T47D (cell line): ENCODE measurements at regions not wholly inside any gene's neighbourhood (a gene's known extent, or its start where the extent isn't known, plus 50 kb on each side); places are given as distances from the start of the nearest gene placed in this dataset.

ENCODE experiments used
- DNase-seq, 2 experiments: peaks; one replicate each; pipeline versions ENCODE4 v3.0.0 to v3.0.0-alpha.2; 2011 to 2012; ENCODE audit warnings: low read depth in 1 of 2, low spot score in 1 of 2
- JUND ChIP-seq: IDR thresholded peaks from 2 replicates; pipeline ENCODE4 v1.6.1; 2012; ENCODE audit warnings: low read depth
- in situ Hi-C: cut with HindIII; loops from 2 replicates; pipeline ENCODE4 v1.10.0; 2016; ENCODE audit warnings: low sequenced_read_pairs, low pct_unique_long_range_greater_than_20kb

- in situ Hi-C loops = no loop called here
Measured at GRCh38 chr5:6862306-6862705, 149.1 kb downstream of the TENT4A start.

GRCh38 chr5:6867712-6868111 lies 154.5 kb downstream of the TENT4A start:
- no peak for DNase-seq
- TF ChIP-seq JUND = no peak
- in situ Hi-C loops = no loop called here

More at GRCh38 chr5:6862306-6862705, 149.1 kb downstream of the TENT4A start:
- no peak for TF ChIP-seq JUND
- no peak for DNase-seq

GRCh38 chr5:6868171-6868570 lies 154.9 kb downstream of the TENT4A start:
- in situ Hi-C loops = no loop called here
- TF ChIP-seq JUND = no peak
- DNase-seq = no peak

DNA sequence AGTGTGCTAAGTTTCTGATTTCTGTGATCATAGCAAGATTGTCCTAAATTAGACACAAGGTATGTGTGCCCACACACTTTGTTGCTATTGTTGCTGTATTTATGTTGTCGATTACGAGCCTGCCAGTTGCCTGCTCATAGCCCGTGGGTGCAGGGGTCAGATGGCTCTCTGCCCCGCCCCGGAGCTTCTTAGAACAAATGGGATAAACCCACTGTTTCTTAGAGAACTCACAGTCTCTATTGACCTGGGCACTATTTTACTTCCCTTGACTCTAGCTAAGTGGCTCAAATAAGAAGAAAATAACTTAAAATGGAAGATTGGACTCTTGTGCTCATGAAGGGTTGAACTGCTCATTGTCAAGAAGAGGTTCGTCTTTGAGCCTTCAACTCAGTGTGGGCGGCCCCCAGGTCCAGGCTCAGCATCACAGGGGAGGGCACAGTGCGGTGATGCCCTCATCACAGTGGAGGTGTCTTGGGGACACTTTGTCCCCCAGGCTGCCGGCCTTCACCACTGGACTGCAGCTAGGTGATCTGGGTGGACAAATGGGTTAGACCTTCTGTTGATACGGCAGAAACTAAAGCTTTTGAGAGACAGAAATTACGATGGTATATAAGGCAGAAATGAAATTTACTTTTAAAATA lies 155.5 kb downstream of the TENT4A start:
- in situ Hi-C loops = no loop called here
- TF ChIP-seq JUND = no peak
- no peak for DNase-seq

DNA sequence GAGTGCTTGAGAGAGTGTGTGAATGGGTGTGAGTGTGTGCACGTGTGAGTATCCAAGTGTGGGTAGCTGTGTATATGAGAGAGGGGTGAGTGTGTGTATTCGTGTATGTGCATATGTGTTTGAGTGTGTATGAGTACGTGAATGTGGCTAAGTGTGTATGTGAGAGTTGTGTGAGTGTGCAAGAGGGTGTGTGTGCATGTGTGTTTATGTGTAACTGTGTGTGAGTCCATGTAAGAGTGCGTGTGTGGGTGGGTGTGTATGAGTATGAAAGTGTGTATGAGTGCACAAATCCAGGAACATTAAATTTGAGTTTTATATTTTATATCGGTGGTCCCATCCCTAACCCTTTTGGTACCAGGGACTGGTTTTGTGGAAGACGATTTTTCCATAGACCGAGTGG lies 156.4 kb downstream of the TENT4A start:
- no peak for DNase-seq
- in situ Hi-C loops = no loop called here
- TF ChIP-seq JUND = no peak

DNA sequence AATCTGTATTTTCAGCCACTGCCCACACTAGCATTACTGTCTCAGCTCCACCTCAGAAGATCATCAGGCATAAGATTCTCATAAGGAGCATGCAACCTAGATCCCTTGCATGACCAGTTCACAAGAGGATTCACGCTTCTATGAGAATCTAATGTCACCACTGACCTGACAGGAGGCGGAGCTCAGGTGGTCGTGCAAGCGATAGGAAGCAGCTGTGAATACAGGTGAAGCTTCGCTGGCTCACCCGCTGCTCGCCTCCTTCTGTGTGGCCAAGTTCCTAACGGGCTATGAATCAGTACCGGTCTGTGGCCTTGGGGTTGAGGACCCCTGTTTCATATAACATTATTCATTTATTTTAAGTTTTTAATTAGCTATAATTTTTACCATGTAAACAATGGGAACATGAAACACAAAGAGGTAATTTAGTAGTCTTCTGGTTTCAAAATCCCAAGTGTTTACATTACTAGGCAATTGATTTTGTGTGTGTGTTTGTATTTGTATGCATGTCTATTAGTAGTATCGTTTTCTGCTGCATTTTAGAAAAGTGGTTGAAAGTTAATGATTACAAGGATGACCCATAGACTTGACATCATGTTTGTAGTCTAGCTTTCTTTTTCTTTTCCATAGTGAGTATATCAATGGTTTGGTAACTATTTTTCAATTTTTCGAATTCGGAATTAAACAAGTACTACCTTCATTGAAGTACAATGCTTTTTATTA lies 159.4 kb downstream of the TENT4A start:
- no peak for DNase-seq
- in situ Hi-C loops = no loop called here
- TF ChIP-seq JUND = no peak

GRCh38 chr5:6873359-6873758 lies 160.1 kb downstream of the TENT4A start:
- in situ Hi-C loops = no loop called here
- TF ChIP-seq JUND = no peak
- DNase-seq = no peak

GRCh38 chr5:6875376-6875775 lies 162.1 kb downstream of the TENT4A start:
- no peak for DNase-seq
- no peak for TF ChIP-seq JUND
- in situ Hi-C loops = no loop called here

DNA sequence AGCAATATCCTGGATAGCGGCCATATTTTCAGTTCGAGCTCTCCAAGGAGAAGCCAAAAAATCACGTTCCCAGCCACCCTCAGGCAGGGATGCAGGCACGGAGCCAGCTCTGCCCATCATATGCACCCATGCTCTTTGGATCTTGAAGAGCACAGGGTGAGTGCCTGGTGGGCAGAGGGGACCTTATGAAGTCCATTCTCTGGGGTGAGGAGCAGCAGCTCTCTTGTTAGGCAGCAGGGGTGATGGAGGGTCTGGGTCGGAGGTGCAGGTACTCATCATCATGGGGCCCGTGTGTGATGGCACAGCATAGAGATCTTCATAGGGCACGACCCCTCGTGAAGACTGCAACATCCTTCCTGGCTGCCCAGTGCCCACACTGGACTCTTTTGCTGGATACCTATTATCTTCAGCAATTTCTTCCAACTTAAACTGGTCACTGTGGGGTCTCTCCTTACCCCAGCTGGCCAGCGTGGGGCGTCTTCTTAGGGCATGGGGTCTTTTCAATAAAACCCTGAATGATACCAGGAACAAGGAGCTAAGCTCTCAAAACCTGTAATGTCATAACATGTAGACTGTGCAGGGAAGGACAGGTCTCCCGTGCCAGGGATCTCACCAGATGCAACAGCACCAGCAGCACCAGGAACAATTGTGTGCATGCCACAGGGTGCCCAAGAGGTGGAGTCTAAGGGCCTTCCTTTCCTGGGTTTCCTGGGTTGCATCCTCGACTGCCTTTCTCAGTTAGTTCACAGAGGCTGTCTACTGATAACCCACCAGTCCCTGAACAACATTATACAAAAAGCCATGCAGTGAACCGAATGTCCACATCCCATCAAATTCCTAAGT lies 165.0 kb downstream of the TENT4A start:
- no peak for DNase-seq
- in situ Hi-C loops = no loop called here
- TF ChIP-seq JUND = no peak

- in situ Hi-C loops = no loop called here
- TF ChIP-seq JUND = no peak
- no peak for DNase-seq
Measured at GRCh38 chr5:6885581-6885980, 172.3 kb downstream of the TENT4A start.

DNA sequence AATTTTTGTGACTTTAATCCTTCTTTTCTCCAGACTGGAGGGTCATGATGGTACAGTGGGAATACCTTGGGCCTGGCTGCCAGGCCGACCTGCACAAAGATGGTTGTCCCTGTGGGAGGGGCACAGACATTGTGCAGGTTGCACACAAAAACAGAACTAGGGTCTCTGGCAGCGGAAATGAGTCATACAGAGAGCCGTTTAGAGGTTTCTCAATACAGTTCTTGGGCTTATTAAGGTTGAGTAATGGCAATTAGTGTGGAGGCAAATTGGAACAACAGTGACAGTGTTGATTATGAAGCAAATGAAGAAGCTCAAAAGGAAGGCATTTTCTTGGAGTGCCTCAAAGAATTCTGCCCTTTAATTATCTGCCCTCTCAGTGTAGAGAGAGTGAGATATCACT lies 173.6 kb downstream of the TENT4A start:
- DNase-seq = no peak
- TF ChIP-seq JUND = no peak
- in situ Hi-C loops = no loop called here

- in situ Hi-C loops = no loop called here
- DNase-seq = no peak
- TF ChIP-seq JUND = no peak
Measured at GRCh38 chr5:6889030-6889429, 175.8 kb downstream of the TENT4A start.

GRCh38 chr5:6899221-6899620 lies 186.0 kb downstream of the TENT4A start:
- no peak for TF ChIP-seq JUND
- DNase-seq = peak in 1 of 2 experiments; percentile 5
- in situ Hi-C loops = no loop called here
